HEK293 (cell line): ENCODE measurements at regions not wholly inside any gene's neighbourhood (a gene's known extent, or its start where the extent isn't known, plus 50 kb on each side); places are given as distances from the start of the nearest gene placed in this dataset.

ENCODE experiments used
- CTCF ChIA-PET: fragments of 350-600 bp; formaldehyde crosslinking; extraction: SDS; loops from one replicate; lab custom pipeline; 2021; ENCODE audit warnings: antibody characterized with exemption; lab: Yijun Ruan, JAX
- POLR2A ChIA-PET: fragments of 300-600 bp; formaldehyde crosslinking; extraction: SDS; loops from one replicate; lab custom pipeline; 2020; ENCODE audit warnings: antibody characterized with exemption, inconsistent platforms; lab: Yijun Ruan, JAX
- H3K27ac ChIP-seq: fragments of 200-500 bp; sonication (Bioruptor generic); 2 replicates; pipeline ENCODE4 v1.5.1; 2014; ENCODE audit warnings: low read depth, low read length, control low read depth, inconsistent platforms; ENCODE audit errors: extremely low read depth
- H3K36me3 ChIP-seq, 2 experiments: fragments of 200-500 bp in 1 of 2; sonication (Bioruptor generic) in 1 of 2; 1 replicate in 1 of 2; 2 replicates in 1 of 2; pipeline ENCODE4 v1.5.1; 2014 to 2017; ENCODE audit warnings: inconsistent platforms in 2 of 2, low read length in 2 of 2; ENCODE audit not compliant: control insufficient read depth in 2 of 2, insufficient read depth in 1 of 2
- H3K4me1 ChIP-seq: fragments of 200-500 bp; sonication (Bioruptor generic); 2 replicates; pipeline ENCODE4 v1.5.1; 2014; ENCODE audit warnings: mild to moderate bottlenecking, low read length, inconsistent platforms; ENCODE audit not compliant: control insufficient read depth, insufficient read depth
- H3K4me3 ChIP-seq: 2 replicates; pipeline ENCODE4 v1.5.1; 2011; ENCODE audit warnings: low read depth, mild to moderate bottlenecking, control low read depth, low read length, moderate library complexity
- H3K9me3 ChIP-seq: fragments of 200-500 bp; sonication (Bioruptor generic); 2 replicates; pipeline ENCODE4 v1.5.1; 2014; ENCODE audit warnings: low read depth, low read length, inconsistent platforms; ENCODE audit not compliant: control insufficient read depth, insufficient read depth
- AEBP2 ChIP-seq: fragments of 450-650 bp; formaldehyde crosslinking; IDR thresholded peaks from 2 replicates; pipeline ENCODE4 v1.5.1; 2016; ENCODE audit warnings: missing biosample characterization, missing genetic modification characterization, borderline replicate concordance
- CTCF ChIP-seq: fragments of 450-650 bp; formaldehyde crosslinking; IDR thresholded peaks from 2 replicates; pipeline ENCODE4 v1.5.1; 2016; ENCODE audit warnings: missing biosample characterization, missing genetic modification characterization
- KLF16 ChIP-seq: fragments of 450-650 bp; formaldehyde crosslinking; IDR thresholded peaks from 2 replicates; pipeline ENCODE4 v1.5.1; 2017; ENCODE audit warnings: missing biosample characterization, missing genetic modification characterization
- KLF9 ChIP-seq: fragments of 450-650 bp; formaldehyde crosslinking; IDR thresholded peaks from 2 replicates; pipeline ENCODE4 v1.5.1; 2016; ENCODE audit warnings: missing biosample characterization, missing genetic modification characterization, low read depth
- SP7 ChIP-seq: fragments of 450-650 bp; formaldehyde crosslinking; IDR thresholded peaks from 2 replicates; pipeline ENCODE4 v1.5.1; 2016; ENCODE audit warnings: missing biosample characterization, missing genetic modification characterization
- ZBTB1 ChIP-seq: fragments of 450-650 bp; formaldehyde crosslinking; IDR thresholded peaks from 2 replicates; pipeline ENCODE4 v1.5.1; 2016; ENCODE audit warnings: missing biosample characterization, missing genetic modification characterization
- ZBTB8A ChIP-seq: fragments of 450-650 bp; formaldehyde crosslinking; IDR thresholded peaks from 2 replicates; pipeline ENCODE4 v1.5.1; 2016; ENCODE audit warnings: missing biosample characterization, missing genetic modification characterization
- ZFP37 ChIP-seq: fragments of 450-650 bp; formaldehyde crosslinking; IDR thresholded peaks from 2 replicates; pipeline ENCODE4 v1.5.1; 2016; ENCODE audit warnings: missing biosample characterization, missing genetic modification characterization
- ZNF112 ChIP-seq: fragments of 450-650 bp; formaldehyde crosslinking; IDR thresholded peaks from 2 replicates; pipeline ENCODE4 v1.5.0; 2017; ENCODE audit warnings: missing biosample characterization, missing genetic modification characterization
- ZNF184 ChIP-seq: fragments of 450-650 bp; IDR thresholded peaks from 2 replicates; pipeline ENCODE4 v1.5.1; 2018; ENCODE audit warnings: missing biosample characterization, mild to moderate bottlenecking, missing genetic modification characterization
- ZNF211 ChIP-seq: fragments of 450-650 bp; formaldehyde crosslinking; IDR thresholded peaks from 2 replicates; pipeline ENCODE4 v1.5.1; 2016; ENCODE audit warnings: low read depth, missing biosample characterization, missing genetic modification characterization
- ZNF24 ChIP-seq: fragments of 450-650 bp; formaldehyde crosslinking; IDR thresholded peaks from 2 replicates; pipeline ENCODE4 v1.5.1; 2016; ENCODE audit warnings: missing biosample characterization, missing genetic modification characterization
- ZNF37A ChIP-seq: fragments of 450-650 bp; IDR thresholded peaks from 2 replicates; pipeline ENCODE4 v1.5.1; 2018; ENCODE audit warnings: missing biosample characterization, missing genetic modification characterization
- ZNF394 ChIP-seq: fragments of 450-650 bp; formaldehyde crosslinking; IDR thresholded peaks from 2 replicates; pipeline ENCODE4 v1.5.1; 2016; ENCODE audit warnings: missing biosample characterization, missing genetic modification characterization, mild to moderate bottlenecking, moderate library complexity, borderline replicate concordance
- ZNF433 ChIP-seq: fragments of 450-650 bp; formaldehyde crosslinking; IDR thresholded peaks from 2 replicates; pipeline ENCODE4 v1.5.1; 2016; ENCODE audit warnings: missing biosample characterization, missing genetic modification characterization, low read depth
- ZNF544 ChIP-seq: fragments of 450-650 bp; formaldehyde crosslinking; IDR thresholded peaks from 2 replicates; pipeline ENCODE4 v1.5.0; 2017; ENCODE audit warnings: missing biosample characterization, missing genetic modification characterization
- ZNF549 ChIP-seq: fragments of 450-650 bp; IDR thresholded peaks from 2 replicates; pipeline ENCODE4 v1.5.1; 2018; ENCODE audit warnings: missing biosample characterization, missing genetic modification characterization, mild to moderate bottlenecking, inconsistent platforms, moderate library complexity
- ZNF561 ChIP-seq: fragments of 450-650 bp; IDR thresholded peaks from 2 replicates; pipeline ENCODE4 v1.5.1; 2018; ENCODE audit warnings: missing biosample characterization, missing genetic modification characterization, borderline replicate concordance
- ZNF658 ChIP-seq: fragments of 450-650 bp; formaldehyde crosslinking; IDR thresholded peaks from 2 replicates; pipeline ENCODE4; 2016; ENCODE audit warnings: missing biosample characterization, missing genetic modification characterization
- ZNF664 ChIP-seq: fragments of 450-650 bp; formaldehyde crosslinking; IDR thresholded peaks from 2 replicates; pipeline ENCODE4 v1.5.1; 2016; ENCODE audit warnings: missing biosample characterization, missing genetic modification characterization
- ZNF677 ChIP-seq: fragments of 450-650 bp; IDR thresholded peaks from 2 replicates; pipeline ENCODE4 v1.5.0; 2018; ENCODE audit warnings: missing biosample characterization, mild to moderate bottlenecking, missing genetic modification characterization, moderate library complexity
- ZNF701 ChIP-seq: fragments of 450-650 bp; formaldehyde crosslinking; IDR thresholded peaks from 2 replicates; pipeline ENCODE4 v1.5.1; 2016; ENCODE audit warnings: missing biosample characterization, missing genetic modification characterization
- ZNF707 ChIP-seq: fragments of 450-650 bp; formaldehyde crosslinking; IDR thresholded peaks from 2 replicates; pipeline ENCODE4 v1.5.1; 2016; ENCODE audit warnings: missing biosample characterization, missing genetic modification characterization
- ZNF747 ChIP-seq: fragments of 450-650 bp; formaldehyde crosslinking; IDR thresholded peaks from 2 replicates; pipeline ENCODE4 v1.5.1; 2016; ENCODE audit warnings: missing biosample characterization, missing genetic modification characterization
- ZNF830 ChIP-seq: fragments of 450-650 bp; IDR thresholded peaks from 2 replicates; pipeline ENCODE4 v1.5.0; 2018; ENCODE audit warnings: missing biosample characterization, missing genetic modification characterization, low read depth, mild to moderate bottlenecking, moderate library complexity
- ZNF837 ChIP-seq: fragments of 450-650 bp; formaldehyde crosslinking; IDR thresholded peaks from 2 replicates; pipeline ENCODE4 v1.5.1; 2016; ENCODE audit warnings: missing biosample characterization, missing genetic modification characterization
- TF ChIP-seq, protein P1 (sequence below): fragments of 450-650 bp; formaldehyde crosslinking; IDR thresholded peaks from 2 replicates; pipeline ENCODE4 v1.5.1; 2016; ENCODE audit warnings: missing biosample characterization, missing genetic modification characterization
- TF ChIP-seq, protein P2 (sequence below): fragments of 450-650 bp; formaldehyde crosslinking; IDR thresholded peaks from 2 replicates; pipeline ENCODE4 v1.5.1; 2016; ENCODE audit warnings: missing biosample characterization, missing genetic modification characterization
- TF ChIP-seq, protein P3 (sequence below): fragments of 450-650 bp; formaldehyde crosslinking; IDR thresholded peaks from 2 replicates; pipeline ENCODE4 v1.5.1; 2016; ENCODE audit warnings: missing biosample characterization, missing genetic modification characterization

DNA sequence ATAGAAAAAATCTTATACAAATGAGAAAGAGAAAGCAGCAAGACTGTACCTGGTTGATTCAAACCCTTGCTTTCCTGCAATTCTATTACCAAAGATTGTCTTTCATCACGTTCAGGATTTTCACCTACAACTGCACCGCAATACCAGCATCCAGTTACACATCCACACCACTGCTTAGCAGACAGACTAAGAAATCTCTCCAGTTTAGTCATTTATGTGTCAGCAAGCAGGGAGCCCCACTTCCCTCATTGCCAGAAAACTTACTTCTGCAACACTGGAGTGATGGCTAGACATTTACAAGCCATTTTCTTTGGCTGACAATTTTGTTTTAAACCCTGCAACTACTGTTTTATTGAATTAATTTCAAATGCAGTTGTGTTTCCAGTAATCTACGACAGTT is 359.6 kb upstream of the MEOX2 start:
- Histone ChIP-seq H3K27ac (no peak overlapping the region), H3K4me1 (no peaks in the 10 kb centered on the region), H3K9me3 (no peaks in the 10 kb centered on the region), H3K36me3 (no peaks in the 10 kb centered on the region), H3K4me3 (no peak overlapping the region)
- POLR2A ChIA-PET = no interaction called here
- TF ChIP-seq KLF9 = no peak
- no peak for TF ChIP-seq ZNF707 (tag by site-specific recombination)
- TF ChIP-seq ZNF747 (tag by site-specific recombination) = no peak
- TF ChIP-seq ZFP37 (tag by site-specific recombination) = no peak
- no peak for TF ChIP-seq SP7 (tag by site-specific recombination)
- no peak for TF ChIP-seq ZNF830 (tag by site-specific recombination)
- TF ChIP-seq, protein P1, sequence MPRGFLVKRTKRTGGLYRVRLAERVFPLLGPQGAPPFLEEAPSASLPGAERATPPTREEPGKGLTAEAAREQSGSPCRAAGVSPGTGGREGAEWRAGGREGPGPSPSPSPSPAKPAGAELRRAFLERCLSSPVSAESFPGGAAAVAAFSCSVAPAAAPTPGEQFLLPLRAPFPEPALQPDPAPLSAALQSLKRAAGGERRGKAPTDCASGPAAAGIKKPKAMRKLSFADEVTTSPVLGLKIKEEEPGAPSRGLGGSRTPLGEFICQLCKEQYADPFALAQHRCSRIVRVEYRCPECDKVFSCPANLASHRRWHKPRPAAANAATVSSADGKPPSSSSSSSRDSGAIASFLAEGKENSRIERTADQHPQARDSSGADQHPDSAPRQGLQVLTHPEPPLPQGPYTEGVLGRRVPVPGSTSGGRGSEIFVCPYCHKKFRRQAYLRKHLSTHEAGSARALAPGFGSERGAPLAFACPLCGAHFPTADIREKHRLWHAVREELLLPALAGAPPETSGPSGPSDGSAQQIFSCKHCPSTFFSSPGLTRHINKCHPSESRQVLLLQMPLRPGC (tag by site-specific recombination) = no peak
- TF ChIP-seq ZNF112 (tag by site-specific recombination) = no peak
- TF ChIP-seq ZNF561 = no peak
- TF ChIP-seq KLF16 = no peak
- TF ChIP-seq ZNF658 (tag by site-specific recombination) = no peak
- TF ChIP-seq ZNF701 = no peak
- no peak for TF ChIP-seq ZNF394
- no peak for TF ChIP-seq ZNF37A (tag by site-specific recombination)
- no peak for TF ChIP-seq ZBTB8A (tag by site-specific recombination)
- TF ChIP-seq AEBP2 (tag by site-specific recombination) = no peak
- TF ChIP-seq ZNF664 (tag by site-specific recombination) = no peak
- TF ChIP-seq ZNF549 = no peak
- no peak for TF ChIP-seq ZBTB1 (tag by site-specific recombination)
- CTCF ChIA-PET = interaction anchor here (1.1 kb wide), 1 partner anchor 23 kb away, joined by 4 read pairs; no protein-coding TSS in a partner anchor

DNA sequence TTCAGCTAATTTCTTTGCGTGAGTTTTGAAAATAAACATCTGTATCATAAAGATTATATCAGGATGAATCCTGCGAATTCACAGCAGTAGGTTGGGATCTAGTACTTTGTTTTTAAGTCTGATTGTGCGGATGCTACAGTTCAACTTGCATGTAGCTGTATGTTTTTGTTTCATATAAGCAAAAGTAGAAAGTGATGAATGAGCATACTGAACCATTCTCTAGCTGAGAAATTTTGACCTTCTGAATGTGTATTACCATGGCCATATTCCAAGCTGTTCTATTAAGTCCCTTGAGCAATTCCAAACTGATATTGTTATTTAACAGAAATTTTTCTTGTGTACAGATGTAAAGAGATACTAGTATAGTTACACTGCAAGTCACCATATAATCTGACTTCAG is 358.8 kb upstream of the MEOX2 start:
- Histone ChIP-seq H3K4me1 (no peaks in the 10 kb centered on the region), H3K27ac (no peak overlapping the region), H3K9me3 (no peaks in the 10 kb centered on the region), H3K4me3 (no peak overlapping the region), H3K36me3 (no peaks in the 10 kb centered on the region)
- TF ChIP-seq ZNF211 (tag by site-specific recombination) = no peak
- TF ChIP-seq AEBP2 (tag by site-specific recombination) = no peak
- TF ChIP-seq ZNF677 = no peak
- TF ChIP-seq ZNF433 (tag by site-specific recombination) = no peak
- TF ChIP-seq, protein P2, sequence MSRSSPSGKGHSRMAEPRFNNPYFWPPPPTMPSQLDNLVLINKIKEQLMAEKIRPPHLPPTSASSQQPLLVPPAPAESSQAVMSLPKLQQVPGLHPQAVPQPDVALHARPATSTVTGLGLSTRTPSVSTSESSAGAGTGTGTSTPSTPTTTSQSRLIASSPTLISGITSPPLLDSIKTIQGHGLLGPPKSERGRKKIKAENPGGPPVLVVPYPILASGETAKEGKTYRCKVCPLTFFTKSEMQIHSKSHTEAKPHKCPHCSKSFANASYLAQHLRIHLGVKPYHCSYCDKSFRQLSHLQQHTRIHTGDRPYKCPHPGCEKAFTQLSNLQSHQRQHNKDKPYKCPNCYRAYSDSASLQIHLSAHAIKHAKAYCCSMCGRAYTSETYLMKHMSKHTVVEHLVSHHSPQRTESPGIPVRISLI (tag by site-specific recombination) = no peak
- no peak for TF ChIP-seq ZNF837
- TF ChIP-seq, protein P3, sequence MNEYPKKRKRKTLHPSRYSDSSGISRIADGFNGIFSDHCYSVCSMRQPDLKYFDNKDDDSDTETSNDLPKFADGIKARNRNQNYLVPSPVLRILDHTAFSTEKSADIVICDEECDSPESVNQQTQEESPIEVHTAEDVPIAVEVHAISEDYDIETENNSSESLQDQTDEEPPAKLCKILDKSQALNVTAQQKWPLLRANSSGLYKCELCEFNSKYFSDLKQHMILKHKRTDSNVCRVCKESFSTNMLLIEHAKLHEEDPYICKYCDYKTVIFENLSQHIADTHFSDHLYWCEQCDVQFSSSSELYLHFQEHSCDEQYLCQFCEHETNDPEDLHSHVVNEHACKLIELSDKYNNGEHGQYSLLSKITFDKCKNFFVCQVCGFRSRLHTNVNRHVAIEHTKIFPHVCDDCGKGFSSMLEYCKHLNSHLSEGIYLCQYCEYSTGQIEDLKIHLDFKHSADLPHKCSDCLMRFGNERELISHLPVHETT (tag by site-specific recombination) = no peak
- no peak for TF ChIP-seq ZNF37A (tag by site-specific recombination)
- no peak for TF ChIP-seq ZNF184 (tag by site-specific recombination)
- TF ChIP-seq ZNF658 (tag by site-specific recombination) = no peak
- no peak for TF ChIP-seq CTCF (tag by site-specific recombination)
- no peak for TF ChIP-seq ZNF544 (tag by site-specific recombination)
- TF ChIP-seq ZNF24 = no peak
- ChIA-PET POLR2A (no interaction called here), CTCF (interaction anchor here (0.9 kb wide), 1 partner anchor 53 kb away, joined by 3 read pairs; no protein-coding TSS in a partner anchor)
